ENCODE measurements at regions not wholly inside any gene's neighbourhood (a gene's known extent, or its start where the extent isn't known, plus 50 kb on each side); places are given as distances from the start of the nearest gene placed in this dataset.

- no peak for TF ChIP-seq CTCF (IDR thresholded peaks at IDR 0.05)
- TF ChIP-seq POLR2A (IDR thresholded peaks at IDR 0.05): no peak
Observed at GRCh38 chr10:61049386-61049785, 105.4 kb upstream of the RHOBTB1 start.

All from Peyer's patch (tissue), 4 donors.